ENCODE measurements at regions not wholly inside any gene's neighbourhood (a gene's known extent, or its start where the extent isn't known, plus 50 kb on each side); places are given as distances from the start of the nearest gene placed in this dataset.
"Not testable (repeated sequence)": the region's sequence is repeated elsewhere in the genome, so short reads cannot be mapped to it uniquely, and the experiment has no call there.

DNA sequence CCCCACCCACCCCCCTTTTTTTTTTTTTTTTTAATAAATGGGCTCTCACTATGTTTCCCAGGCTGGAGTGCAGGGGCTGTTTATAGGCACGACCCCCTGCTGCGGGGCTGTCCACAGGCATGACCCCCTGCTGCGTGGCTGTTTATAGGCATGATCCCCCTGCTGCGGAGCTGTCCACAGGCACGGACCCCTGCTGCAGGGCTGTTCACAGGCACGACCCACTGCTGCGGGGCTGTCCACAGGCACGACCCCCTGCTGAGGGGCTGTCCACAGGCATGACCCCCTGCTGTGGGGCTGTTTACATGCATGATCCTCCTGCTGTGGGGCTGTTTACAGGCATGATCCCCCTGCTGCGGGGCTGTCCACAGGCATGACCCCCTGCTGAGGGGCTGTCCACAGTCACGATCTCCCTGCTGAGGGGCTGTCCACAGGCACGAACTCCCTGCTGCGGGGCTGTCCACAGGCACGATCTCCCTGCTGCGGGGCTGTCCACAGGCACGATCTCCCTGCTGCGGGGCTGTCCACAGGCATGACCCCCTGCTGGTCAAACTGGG lies 1385.3 kb downstream of the FOXD4L5 start:
- TF ChIP-seq, protein P1, sequence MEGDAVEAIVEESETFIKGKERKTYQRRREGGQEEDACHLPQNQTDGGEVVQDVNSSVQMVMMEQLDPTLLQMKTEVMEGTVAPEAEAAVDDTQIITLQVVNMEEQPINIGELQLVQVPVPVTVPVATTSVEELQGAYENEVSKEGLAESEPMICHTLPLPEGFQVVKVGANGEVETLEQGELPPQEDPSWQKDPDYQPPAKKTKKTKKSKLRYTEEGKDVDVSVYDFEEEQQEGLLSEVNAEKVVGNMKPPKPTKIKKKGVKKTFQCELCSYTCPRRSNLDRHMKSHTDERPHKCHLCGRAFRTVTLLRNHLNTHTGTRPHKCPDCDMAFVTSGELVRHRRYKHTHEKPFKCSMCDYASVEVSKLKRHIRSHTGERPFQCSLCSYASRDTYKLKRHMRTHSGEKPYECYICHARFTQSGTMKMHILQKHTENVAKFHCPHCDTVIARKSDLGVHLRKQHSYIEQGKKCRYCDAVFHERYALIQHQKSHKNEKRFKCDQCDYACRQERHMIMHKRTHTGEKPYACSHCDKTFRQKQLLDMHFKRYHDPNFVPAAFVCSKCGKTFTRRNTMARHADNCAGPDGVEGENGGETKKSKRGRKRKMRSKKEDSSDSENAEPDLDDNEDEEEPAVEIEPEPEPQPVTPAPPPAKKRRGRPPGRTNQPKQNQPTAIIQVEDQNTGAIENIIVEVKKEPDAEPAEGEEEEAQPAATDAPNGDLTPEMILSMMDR (IDR thresholded peaks at IDR 0.05), result not testable (repeated sequence)
- TF ChIP-seq POLR2A (IDR thresholded peaks at IDR 0.05), result not testable (repeated sequence)

Data from uterus (tissue), 2 donors.